ENCODE measurements at regions not wholly inside any gene's neighbourhood (a gene's known extent, or its start where the extent isn't known, plus 50 kb on each side); places are given as distances from the start of the nearest gene placed in this dataset.

- no peak overlapping the region for H3K27ac Mint-ChIP-seq
- DNase-seq (ENCODE audit: low spot score), result no peak
- H3F3A ChIP-seq (replicated peaks; ENCODE audit: low read depth), result no peaks in the 10 kb centered on the region
- ATAC-seq, result no peak
- peaks cover 2% of the 10 kb centered on the region for H3K27me3 Mint-ChIP-seq (ENCODE audit: insufficient read depth, low read depth, poor library complexity)
- peaks cover 15% of the 10 kb centered on the region for H3K4me1 ChIP-seq (ENCODE audit: insufficient read depth)
- no peaks in the 10 kb centered on the region for H3K79me2 ChIP-seq (replicated peaks; ENCODE audit: insufficient read depth)
- no peak overlapping the region for H3K4me3 ChIP-seq
- H3K36me3 Mint-ChIP-seq (ENCODE audit: low read depth), result peaks cover 9% of the 10 kb centered on the region; the same call in 1 of the 3 replicates
- peaks cover 23% of the 10 kb centered on the region for H3K9me2 ChIP-seq (ENCODE audit: insufficient read depth)
- no peaks in the 10 kb centered on the region for H3K36me3 ChIP-seq (ENCODE audit: insufficient read depth)
- no peak overlapping the region for H2AFZ ChIP-seq
- H3K4me3 Mint-ChIP-seq, result no peak overlapping the region
- no peak overlapping the region for H3K27ac ChIP-seq (ENCODE audit: low read depth)
- no peaks in the 10 kb centered on the region for H4K20me1 ChIP-seq (replicated peaks; ENCODE audit: insufficient read depth)
- peaks cover 33% of the 10 kb centered on the region for H3K4me1 Mint-ChIP-seq
- no peak overlapping the region for H3K4me2 ChIP-seq
- no peak for TF ChIP-seq CREB1 (CRISPR knock-in tag; IDR thresholded peaks at IDR 0.05; ENCODE audit: low read depth)
- no peak for TF ChIP-seq REST (IDR thresholded peaks at IDR 0.05; ENCODE audit: unreplicated experiment)
- TF ChIP-seq STAT1 (IDR thresholded peaks at IDR 0.05; ENCODE audit: unreplicated experiment), result no peak
- TF ChIP-seq ZNF331 (CRISPR knock-in tag; IDR thresholded peaks at IDR 0.05; ENCODE audit: low read depth), result no peak
- no peak for TF ChIP-seq POLR2AphosphoS5 (IDR thresholded peaks at IDR 0.05; ENCODE audit: low read depth)
- no peak for TF ChIP-seq ETS1 (IDR thresholded peaks at IDR 0.05)
- TF ChIP-seq JUNB (IDR thresholded peaks at IDR 0.05; ENCODE audit: unreplicated experiment), result no peak
- TF ChIP-seq NANOG (IDR thresholded peaks at IDR 0.05; ENCODE audit: borderline replicate concordance), result no peak
- TF ChIP-seq EZH2phosphoT487 (IDR thresholded peaks at IDR 0.05; ENCODE audit: unreplicated experiment), result no peak
- no peak for TF ChIP-seq CTCF (conservative IDR thresholded peaks at IDR 0.05; ENCODE audit: low read depth in 2 of 2)
- TF ChIP-seq ZNF462 (CRISPR knock-in tag; IDR thresholded peaks at IDR 0.05), result no peak
- H3K9me3 Mint-ChIP-seq, result peaks cover 6% of the 10 kb centered on the region; the same call in 2 of the 3 replicates
- no peaks in the 10 kb centered on the region for H3K27me3 ChIP-seq (ENCODE audit: insufficient read depth)
These were observed 364.2 kb downstream of the OSTF1 start for GRCh38 chr9:75452512-75452911.
